Bone marrow (tissue), 2 donors: ENCODE measurements at regions not wholly inside any gene's neighbourhood (a gene's known extent, or its start where the extent isn't known, plus 50 kb on each side); places are given as distances from the start of the nearest gene placed in this dataset.
"Not testable (repeated sequence)": the region's sequence is repeated elsewhere in the genome, so short reads cannot be mapped to it uniquely, and the experiment has no call there.

Experiments
- DNase-seq, 2 donors: peaks; one replicate each; lab custom pipeline; 2025; lab: John Stamatoyannopoulos, UW

DNA sequence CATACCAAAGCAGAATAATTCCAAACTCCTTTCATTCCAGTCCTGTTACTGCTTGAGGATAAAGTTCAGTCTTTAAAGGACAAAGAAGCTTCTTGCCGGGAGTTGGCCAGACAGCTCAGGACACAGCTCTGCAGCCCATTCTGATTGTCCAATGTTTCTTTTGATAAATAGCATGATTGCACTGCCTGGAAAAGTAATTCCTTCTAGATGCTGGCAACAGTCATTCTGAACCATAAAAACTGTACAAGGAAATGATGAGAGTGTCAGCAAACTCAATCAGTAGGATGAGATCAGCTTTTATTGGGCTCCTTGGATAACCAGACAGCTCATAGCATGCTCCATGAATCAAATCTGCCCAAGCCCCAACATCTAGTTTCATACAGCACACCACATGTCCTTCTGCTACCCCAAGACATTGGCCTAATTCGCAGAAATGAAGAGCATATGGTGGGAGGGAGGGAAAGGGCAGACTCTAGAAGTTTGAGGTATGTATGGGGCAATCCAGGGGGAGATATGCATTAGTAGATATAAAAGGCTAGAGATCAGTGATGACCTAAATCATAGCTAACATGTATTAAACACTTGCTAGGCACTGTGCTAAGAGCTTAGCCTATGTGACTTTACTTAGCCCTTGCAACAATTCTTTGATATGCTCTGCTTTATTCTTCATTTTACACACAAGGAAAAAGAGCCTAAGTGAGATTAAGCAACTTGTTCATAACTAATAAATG is 219.9 kb upstream of the NREP start:
- DNase-seq, result no peak

DNA sequence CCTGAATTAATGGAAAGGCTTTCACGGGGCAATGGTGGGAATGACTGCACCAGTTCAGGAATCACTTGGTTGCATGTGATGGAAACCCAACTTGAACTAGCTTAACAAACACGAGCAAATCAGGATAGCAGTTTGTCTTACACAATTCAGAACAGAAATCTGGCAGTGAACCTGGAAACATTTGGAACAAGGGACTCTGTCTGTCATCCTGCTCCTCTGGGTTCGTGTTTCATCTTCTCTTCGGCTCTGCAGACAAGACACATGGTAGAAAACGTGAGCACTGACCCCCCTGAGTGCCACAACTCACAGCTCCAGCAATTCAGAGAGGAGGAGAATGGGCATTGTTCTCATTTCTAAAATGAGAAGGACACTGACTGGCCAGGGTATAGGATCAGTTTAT is 218.1 kb upstream of the NREP start:
- DNase-seq, result no peak

DNA sequence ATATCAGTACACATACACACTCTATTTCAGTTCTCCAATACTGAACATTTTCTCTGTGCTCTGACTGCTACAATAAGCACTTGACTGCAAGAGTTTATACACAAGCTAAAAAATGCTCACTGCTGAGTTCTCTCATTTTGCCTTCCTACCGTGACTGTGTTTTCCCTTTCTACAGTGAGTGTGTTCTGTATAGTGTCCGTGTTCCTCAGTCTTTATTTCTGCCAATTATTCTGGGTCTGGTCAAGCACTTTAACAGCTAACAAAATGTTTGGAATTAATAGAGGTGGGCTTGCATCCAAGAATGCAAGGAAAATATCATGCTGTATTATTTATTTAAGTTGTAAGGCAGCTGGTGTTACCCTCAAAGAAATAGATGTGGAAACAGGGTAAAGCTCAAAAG is 217.0 kb upstream of the NREP start:
- DNase-seq, result no peak

DNA sequence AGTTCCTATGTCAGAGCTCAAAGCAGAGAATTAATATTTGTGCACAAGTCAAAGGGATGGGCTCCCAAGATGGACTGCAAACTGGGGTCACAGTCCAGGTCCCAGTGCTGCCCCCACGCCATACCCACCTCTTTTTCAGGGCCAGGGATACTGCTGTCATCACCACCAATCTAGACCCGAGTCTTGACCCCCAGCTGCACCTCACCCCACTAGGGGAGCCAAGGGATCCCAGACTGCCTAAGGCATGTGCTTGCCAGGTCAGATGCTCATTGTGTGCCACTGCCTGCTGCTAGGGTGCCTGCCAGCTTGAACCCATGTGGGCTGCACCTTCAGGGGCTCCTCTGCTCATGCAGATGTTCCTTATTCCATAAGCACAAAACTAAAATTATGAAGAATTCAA is 215.6 kb upstream of the NREP start:
- no peak for DNase-seq

DNA sequence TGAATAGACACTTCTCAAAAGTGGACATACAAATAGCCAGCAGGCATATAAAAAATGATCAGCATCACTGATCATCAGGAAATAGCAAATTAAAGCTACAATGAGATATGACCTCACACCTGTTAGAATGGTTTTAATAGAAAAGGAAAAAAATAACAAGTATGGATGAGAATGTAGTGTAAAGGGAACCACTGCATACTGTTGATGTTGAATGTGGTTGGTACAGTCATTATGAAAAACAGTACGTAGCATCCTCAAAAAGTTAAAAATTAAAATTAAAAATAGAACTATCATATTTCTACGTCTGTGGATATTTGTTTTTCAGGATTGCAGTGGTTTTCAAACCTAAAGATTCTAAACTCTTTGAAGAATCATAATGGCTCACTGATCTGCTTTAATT is 215.1 kb upstream of the NREP start:
- no peak for DNase-seq

DNA sequence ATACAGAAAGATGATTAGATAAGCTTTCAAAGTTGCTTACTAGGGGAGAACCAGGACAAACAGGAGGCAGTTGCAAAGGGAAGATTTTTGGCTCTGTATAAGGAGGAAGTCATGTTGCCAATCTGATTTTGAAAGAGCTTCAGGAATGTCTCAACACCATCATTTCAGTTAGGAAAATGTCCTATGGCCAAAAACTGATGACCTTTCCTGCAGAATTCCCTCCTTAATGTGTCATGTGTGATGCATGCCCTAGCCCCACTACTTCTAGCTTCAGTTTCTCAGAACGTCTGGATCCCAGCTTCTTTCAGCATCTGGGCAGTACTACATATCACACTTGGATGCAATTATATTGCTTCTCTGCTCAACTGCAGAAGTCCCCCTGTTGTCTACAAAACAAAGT is 211.5 kb upstream of the NREP start:
- DNase-seq, result no peak

DNA sequence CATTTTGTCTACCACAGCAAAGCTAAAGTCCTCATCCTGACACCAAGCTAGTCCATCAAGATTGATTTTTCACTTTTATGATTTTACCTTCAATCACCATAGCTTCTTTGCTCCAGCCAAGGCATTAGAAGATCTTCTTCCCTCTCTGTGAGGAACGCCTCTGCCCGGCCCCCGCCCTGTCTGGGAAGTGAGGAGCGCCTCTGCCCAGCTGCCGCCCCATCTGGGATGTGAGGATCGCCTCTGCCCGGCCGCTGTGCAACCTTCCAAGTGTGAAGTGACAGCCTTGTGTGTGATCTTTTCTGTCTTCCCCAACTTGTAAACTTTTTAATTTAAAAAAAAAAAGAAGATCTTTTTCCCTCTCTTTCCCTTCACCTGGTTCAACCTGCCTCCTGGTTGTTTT is 210.5 kb upstream of the NREP start:
- DNase-seq, result no peak

DNA sequence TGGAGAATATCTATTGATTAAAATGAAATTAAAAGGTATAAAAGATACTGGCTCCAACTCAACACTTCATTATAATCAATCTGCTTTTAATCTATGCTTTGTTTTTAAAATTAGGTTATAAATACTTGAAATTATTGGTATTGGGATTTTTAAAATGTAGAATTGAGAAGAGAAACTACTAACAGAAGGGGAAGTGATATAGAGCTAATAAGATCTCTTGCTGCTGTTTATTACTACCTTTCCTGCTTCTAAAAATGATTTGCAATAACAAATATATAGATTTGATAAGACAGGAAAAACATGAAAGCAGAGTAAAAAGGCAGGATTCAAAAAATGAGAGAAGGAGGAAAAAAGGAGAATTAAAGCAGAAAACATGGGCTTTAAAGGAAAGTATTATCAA is 209.3 kb upstream of the NREP start:
- DNase-seq, result no peak

DNA sequence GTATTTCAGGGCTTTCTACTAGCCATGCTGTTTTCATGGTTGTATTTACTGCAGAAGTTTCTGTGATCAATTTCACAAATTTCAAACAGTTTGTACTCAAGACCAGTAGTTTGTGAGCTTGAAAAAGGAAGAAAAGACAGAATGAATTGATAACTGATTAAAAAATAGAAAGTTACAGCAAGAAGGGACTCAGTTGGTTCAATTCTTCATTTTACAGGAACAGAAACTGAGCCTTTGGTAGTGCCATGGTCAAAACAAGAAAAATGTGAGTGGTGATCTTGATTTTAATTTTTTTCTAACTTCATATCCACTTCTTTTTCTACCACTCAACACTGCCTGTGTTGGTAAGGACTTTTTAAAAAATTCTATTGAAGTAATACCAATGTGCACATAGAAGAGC is 206.6 kb upstream of the NREP start:
- no peak for DNase-seq

DNA sequence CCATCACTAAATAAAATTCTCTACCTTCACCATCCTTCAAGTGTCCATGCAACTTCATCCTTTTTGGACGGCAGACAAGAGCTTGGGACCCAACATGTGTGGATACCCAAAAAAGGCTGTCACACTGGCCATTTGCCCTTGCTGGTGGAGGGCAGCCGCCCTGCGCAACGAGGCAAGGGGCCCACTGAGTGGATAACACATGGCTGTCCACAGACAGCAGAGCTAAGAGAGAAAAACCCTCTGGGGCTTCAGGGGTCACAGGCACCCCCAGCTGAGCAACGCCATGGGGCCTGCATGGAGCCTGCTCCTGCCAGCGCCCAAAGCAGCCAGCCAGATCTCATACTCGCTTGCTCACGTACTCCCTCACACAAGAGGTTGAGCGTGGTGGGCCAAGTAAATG is 205.9 kb upstream of the NREP start:
- DNase-seq, result no peak

DNA sequence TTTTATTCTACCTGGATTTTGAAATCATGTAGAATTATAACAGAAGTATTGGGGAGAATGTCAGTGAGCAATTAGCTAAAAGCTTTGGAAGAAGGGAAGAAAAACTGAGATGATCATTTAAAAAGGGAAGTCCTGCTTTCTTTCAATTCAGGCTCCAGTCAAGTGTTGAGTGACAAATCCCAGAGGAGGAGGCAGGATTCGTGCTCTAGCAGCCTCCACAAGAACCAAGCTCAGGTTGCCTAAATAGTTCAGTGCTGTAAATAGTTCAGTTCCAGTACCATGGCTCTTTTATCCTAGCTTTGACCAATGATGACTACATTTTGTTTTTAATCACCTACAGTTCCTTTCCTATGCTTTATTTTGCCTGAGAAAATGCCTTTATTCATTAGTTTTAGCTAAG is 204.9 kb upstream of the NREP start:
- DNase-seq, result no peak

DNA sequence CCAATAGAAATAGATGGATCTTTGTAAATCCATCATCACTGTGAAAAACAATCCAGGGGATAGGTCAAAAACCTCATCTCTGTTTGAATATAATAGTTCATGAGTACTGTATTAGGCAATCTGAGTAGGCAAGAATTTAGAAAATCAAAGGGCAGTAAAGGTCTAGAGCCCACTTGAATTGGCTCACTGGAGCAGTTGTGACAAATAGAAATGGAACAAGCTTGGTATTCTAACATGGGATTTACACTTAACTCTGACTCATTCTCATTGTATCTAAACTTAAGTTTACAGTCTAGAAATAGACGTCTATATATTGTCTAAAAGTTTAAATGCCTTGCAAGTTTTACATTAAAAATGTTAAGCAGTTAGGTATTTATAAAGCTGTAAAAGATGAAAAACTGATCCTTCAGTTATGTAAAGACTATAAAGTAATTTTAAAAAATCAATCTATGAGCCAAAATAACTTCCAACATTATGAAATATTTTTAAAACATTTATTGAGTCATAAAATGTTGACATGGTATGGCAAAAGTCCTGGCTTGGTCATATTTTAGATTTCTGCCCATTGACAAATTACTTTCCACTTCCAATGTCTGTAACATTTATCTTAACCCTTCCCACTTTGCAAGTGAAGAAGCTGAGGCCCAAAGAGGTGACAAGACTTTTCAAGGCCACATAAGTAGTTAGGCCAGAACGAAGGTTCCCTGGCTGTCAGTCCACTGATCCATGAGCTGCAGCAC is 203.7 kb upstream of the NREP start:
- no peak for DNase-seq

DNA sequence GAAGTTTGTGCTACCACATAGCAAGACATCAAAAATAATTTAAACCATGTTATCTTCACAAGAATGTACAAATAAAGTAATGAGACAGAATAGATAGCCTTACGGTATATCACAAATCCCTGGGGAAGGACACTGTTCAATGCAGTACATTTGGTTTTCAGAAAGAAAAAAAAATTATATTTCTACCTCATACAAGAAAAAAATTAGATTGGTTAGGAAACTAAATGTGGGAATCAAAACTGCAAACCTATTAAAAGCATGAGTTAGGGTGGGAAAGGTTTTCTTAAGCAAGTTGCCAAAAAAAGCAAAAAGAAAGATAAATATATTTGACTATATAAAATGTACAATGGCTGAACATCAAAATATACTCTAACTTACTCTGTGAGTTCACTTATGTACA is 201.9 kb upstream of the NREP start:
- no peak for DNase-seq

DNA sequence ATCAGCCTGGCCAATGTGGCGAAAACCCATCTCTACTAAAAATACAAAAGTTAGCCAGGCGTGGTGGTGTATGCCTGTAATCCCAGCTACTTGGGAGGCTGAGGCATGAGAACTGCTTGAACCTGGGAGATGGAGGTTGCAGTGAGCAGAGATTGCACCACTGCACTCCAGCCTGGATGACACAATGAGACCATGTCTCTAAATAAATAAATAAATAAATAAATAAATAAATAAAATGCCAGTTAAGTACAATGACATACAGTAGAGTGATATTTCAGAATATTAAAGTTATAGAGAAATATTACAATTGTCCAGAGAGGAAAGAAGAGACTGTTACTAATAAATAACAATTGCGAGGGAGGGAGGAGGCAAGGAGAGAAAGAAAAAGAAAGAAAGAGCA is 199.8 kb upstream of the NREP start:
- not testable (repeated sequence) for DNase-seq

DNA sequence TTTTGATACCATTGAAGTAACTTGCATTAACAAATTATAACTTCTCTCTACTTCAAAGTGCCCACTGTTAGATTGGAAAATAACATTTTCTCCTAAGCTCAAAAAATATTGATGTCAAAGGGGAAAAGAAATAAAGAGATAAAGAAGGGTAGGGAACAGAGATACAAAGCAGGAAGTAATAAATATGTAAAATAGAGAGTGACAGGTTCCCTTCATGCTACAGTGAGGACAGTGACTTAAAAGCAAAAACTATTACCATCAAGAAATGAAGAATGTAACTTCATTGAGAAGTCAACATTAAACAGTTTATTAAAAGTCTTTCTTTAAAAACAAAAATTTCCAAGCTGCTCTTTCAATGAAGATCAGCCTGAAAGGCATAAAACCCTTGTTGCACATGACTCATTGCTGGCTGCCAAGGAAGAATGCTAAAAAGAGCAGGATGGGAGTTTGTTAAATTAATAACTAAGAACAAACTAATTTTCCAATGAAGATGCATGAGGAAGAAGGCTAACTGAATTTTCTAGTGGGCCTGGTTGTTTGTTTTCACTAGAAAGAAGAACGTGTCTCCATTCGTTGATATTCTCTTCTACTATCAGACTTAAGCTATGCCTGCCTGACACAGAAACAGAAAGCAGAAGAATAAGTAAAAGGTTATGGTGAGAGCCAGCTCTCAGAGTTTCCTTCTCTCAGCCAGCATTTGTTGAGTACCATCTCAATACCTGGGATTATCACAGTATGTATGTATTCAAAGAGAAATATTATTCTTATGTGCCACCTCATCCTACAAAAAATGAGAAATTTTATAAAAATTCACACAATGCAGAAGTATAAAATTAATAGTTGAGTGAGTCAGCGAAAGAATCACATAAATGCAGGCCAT is 197.8 kb upstream of the NREP start:
- DNase-seq, result no peak

DNA sequence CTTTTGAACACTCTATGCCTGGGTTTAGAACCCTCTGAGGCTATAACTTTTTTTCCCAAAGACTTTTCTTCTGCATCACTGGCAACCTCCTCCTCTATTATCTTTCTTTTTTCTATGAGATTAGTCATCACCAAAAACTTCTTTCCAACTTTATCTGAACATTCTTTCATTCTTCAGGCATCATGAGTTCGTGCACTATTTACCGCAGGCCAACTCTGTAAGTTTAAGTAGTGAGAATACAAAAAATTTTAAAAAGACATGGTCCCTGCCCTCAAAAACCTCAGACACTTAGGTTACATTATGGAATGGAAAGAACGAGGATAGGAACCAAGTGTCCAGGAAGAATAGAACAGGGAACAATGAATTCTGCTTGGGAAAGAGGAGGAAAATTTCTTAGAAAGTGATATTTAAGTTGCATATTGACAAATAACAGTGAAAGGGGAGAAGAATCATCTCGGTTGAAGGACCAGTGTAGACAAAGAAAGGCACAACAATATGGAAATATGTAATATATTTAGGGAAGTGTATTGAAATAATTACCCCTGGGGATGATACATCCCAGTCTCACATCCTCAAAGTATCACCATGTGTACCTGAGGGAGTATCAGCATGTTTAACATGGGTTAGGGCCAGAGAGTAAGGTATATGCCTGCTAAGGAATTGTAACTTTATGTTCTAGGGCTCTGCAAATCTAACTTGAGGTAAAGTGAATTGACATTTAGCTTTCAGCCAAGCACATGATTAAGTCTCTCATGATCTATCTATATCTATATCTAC is 196.5 kb upstream of the NREP start:
- DNase-seq, result no peak

DNA sequence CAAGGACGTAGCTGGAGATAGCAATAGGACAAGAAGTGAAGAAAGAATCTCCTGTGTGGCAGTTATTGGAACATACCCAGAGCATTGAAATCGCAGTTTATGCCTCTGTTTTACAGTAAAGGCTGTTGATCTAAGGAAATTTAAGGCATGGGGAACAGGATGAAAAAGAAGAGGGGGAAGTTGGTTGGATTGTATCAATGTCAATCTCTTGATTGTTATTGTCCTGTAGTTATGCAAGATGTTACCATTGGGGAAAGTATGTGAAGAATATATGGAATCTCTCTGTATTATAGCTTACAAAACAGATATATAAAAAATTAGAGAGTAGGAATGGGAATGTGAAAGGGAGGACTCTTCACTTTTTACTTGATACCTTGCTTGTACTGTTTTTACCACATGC is 195.6 kb upstream of the NREP start:
- DNase-seq, result no peak

DNA sequence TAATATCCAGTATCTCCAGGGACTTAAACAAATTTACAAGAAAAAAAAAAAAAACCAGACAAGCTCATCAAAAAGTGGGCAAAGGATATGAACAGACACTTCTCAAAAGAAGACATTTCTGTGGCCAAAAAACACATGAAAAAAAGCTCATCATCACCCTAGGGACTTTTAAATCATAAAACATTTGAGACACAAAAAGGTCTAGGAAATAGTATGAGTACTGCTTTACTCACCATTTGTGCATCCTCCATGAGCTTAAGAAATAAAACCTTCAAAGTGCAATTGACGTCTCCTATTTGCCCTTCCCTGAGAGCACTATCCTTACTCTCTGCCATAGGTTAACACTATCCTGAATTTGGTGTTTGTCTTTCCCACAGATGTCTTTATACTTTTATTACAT is 193.7 kb upstream of the NREP start:
- no peak for DNase-seq

DNA sequence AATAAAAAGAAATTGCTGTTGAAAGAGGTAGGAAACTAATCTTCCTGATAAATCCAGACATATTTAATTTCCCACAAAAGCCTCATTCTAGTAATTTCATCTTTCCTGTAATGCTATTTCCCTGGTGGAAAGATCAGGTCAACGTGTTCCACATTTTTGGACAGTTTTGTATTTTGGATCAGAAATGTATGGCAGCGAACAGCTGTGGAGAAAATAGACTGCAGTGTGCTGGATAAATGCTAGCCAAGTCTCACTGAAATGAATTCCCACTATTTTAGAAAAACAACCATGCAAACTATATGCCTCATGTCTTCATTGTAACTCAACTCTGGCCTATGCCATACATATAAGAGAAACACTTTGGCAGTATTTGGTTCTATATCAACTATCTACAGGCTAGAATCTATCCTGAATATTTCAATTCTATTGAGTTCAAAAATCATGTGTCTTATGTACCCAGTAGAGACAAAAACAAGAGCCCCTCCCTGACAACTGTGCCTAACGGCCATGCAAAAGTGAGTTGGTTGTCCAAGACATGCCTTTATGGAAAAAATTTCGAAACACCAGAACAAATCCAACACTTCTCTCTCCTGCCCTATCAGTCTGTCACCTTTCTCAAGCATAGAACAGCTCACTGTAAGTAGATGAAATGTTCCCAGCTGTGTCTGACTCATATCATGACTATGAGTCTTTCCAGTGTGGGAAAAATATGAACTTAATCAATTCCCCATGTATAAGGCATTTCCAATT is 191.3 kb upstream of the NREP start:
- DNase-seq, result no peak

DNA sequence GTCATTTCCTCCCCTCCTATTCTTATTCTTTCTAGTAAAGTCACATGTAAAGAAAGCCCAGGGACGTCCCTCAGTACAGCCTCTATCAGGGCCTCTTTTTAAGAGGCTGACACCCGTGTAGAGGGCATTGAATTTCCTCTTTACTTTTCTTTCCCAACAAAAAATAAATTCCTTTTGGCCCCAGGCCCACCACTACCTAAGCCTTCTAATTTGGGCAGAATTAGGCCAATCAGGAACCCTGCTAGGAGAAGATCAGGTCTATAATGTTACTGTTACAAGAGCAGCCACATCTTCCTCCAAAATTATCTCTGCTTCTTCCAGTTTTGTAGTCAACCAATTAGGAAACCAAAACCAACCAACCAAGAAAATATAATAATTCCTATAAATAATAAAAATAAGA is 189.6 kb upstream of the NREP start:
- no peak for DNase-seq

DNA sequence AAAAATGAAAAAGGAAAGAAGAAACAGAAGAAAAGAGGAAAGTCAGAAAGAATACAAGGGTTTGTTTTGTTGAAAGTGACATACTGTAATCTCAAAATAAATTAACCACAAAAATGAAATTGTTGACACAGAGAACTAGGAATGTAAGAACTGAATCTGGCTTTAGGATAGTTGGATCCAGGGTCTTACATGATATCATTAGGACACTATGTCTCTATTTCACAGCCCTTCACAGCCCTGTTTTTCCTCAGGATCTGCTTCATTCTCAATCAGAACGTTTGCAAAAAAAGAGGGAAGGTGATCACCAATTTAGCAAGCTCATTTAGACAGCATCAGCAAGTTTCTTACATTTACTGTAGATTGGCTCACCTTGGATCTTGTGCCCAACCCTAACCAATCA is 188.5 kb upstream of the NREP start:
- no peak for DNase-seq
